NCI-H226 (cell line): ENCODE measurements at regions not wholly inside any gene's neighbourhood (a gene's known extent, or its start where the extent isn't known, plus 50 kb on each side); places are given as distances from the start of the nearest gene placed in this dataset.
"Not testable (repeated sequence)": the region's sequence is repeated elsewhere in the genome, so short reads cannot be mapped to it uniquely, and the experiment has no call there.

Experiments
- DNase-seq: peaks from one replicate; pipeline ENCODE4 v3.0.0-alpha.2; 2015

DNA sequence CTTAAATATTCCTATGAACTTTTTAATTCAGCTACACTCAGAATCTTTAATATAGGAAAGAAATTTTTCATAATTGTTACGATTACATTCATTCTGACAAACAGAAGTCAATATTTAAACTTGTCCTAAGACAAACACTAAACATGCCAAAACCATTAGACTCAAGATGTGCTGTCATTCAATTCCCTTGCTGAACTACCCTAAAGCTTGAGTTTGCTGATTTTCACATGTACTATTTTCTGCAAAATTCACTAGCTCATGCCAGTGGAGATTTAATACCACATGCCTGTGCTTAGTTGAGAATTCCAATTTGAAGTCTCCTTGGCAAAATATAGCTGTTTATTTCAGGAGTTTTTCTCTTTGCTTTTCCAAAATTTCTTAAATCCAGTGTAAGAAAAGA, 448.0 kb downstream of the COL12A1 start:
- DNase-seq: no peak

DNA sequence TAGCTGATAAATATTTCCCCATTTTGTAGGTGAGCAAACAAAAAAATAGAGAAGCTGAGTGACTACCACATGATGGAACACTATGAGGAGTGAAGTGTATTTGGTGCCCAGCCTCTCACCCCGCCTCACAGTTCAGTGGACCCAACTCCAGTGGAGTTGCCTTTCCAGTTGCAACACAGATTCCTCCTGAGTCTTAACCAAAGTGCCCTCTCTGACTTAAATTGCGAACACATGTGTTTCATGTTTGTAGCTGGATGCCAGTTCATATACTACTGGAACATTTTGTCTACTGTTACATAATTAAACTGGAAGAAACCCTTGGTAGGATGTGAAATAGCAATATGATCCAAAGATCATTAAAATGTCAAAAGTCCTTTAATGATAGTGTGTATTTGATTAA, 448.9 kb downstream of the COL12A1 start:
- no peak for DNase-seq

DNA sequence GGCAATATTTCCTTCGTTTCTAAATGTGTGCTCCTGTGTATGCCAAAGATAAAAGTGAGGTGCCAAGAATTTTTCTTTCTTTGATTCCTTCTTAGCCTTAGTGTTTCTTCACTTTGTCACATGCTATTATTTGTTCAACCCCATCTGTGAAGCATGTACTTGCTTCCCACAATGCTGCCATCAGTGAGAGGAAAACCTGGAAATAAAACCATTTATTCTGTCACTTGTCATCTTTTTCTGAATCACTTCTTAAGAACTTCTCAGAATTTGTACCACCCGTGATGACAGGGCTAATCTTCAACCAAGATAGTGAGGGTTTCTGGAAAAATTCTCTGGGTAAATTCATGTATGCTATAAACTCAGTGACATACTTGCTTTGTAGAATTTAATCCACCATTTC, 450.1 kb downstream of the COL12A1 start:
- no peak for DNase-seq

DNA sequence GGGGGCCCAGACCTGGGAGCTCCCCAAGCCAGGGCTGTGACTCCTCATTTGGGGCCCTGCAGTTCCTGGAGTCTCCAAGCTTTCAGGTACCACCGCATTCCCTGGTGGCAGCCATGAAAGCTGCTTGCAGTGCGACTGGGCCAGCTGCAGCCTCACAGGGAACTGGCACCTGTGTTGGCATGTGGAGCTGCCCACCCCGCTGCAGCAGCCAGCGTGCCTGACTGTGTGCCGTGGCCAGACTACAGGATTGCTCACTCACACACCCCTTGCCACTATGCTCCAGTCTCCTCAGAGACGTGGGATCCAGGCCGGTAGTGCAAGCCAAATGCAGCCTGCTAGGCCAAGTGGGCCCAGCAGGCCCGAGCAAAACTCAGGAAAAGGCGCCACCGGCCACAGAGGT, 450.7 kb downstream of the COL12A1 start:
- DNase-seq: no peak

DNA sequence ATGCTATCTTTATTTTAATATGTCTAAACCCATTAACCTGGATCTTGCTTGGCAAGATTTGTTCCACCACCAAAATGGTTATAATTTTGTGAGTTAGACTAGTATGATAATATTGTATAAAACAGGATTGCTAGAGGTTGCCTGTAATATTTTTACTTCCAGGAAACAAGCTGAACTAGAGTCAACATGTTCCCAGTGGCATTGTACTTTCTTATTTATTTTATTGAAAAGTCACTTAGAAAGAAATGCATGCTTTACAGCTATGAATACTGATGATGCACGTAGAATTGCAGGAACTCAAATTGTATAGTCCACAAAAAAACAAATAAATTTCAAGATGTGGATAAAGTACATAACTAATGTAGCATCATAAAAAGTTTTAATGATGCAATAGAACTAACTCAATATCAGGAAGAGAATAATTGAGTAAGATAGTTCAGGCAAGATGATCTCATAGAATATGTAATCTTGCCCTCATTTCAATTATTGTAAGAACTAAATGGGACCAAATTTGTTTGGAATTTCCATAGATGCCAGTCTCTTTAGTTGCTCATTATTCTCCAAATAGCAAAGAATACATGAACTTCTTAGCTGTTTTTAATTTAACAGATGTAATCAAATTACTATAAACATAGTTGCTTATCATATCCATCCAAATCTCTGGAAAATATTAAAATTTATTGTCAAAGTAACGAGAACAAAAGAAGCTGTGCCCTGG, 451.8 kb downstream of the COL12A1 start:
- DNase-seq: no peak

GRCh38 chr6:74752303-74752702, 453.6 kb downstream of the COL12A1 start:
- DNase-seq: no peak

- DNase-seq: no peak
Observed at GRCh38 chr6:74750826-74751225, 455.0 kb downstream of the COL12A1 start.

DNA sequence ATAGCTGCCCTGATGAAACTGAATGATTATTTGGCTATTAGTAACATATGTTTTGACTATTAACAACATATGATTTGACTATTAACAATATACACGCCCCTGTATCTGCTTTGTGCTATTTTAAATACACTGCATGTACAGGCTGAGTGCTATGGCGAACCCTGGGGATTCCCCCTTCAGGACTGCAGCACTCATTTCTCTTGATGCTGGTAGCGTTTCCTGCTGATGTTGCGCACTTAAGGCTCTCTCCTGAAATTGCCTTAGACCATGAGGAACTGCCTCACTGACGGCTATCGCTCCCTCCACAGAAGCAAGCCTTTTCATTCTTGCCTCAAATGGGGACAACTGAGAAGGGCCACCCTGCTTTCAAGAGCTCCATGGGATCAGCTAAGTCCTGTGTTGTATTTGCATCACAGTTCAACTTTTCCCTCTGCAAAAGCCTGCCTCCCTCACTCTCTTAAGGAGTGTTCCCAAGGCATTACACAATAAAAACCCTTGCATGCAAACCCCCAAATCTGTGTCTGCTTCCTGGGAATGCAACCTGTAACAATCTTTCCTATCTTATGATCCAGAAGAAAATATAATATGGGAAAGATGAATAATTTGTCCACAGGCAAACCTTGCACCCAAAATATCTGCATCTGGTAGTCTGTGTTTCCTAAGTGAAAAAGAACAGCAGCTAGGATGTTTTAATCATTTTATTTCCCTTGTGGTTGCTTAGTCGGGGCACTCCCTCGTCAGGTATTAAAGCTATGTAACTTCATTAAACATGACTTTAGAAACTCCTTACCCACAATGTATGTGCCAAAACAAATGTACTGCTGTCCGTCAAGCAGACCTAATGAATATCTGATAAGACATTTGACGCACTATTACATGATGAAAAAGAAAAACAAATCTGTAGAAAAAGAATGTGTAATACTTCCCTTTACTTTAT, 456.4 kb downstream of the COL12A1 start:
- peak; percentile 76 for DNase-seq

DNA sequence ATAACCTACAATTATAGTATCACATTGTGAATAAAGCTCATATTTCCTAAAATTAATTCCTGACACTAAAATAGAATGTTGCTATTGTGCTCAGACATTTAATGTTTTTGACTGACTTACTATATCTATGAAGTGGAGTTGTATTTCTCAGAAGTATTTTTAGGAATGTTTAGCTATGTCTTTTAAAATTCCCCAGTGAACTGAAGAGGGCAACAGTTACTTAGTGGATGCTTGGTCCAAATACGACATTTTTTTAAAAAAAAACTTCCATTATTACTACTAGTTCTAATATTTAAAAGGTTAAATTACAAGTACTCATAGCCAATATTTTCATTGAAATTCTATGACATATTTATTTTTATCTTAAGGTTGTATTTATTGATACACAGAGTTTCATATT, 460.2 kb downstream of the COL12A1 start:
- DNase-seq: no peak

DNA sequence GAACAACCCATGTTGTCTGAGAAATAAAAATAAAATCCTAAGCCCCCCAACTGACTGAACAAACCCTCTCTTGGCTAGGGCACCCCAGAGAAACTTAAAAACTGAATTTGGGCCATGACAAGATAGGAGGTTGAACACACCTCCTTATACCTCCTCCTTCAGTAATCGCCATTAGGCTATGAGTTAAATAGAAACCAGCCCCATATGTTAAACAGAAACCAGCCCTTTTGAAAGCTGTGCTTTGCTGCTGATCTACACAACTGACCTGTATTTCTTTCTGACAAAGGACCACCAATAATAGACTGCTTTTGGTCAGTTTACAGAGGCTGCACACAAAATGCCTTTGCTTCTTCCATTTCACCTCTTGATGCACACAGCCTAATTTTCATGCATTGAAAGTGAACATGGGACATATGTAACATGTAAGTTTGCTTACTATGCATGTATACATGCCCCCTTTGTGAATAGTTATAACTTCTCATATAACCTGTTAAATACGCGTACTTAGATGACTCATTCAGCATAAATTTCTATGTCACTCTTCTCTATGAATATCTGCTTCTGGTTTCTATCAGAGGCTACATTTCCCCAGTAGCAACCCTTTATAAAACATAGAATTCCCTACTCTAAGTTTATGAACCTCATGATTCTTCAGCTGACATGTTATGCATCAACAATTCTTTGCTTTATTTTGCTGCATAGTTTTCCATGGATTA, 462.9 kb downstream of the COL12A1 start:
- no peak for DNase-seq

- DNase-seq: no peak
Observed at GRCh38 chr6:74741646-74742045, 464.2 kb downstream of the COL12A1 start.

GRCh38 chr6:74735304-74735703, 470.5 kb downstream of the COL12A1 start:
- DNase-seq: peak; percentile 80

GRCh38 chr6:74734901-74735300, 471.0 kb downstream of the COL12A1 start:
- DNase-seq: no peak

GRCh38 chr6:74733830-74734620, 471.8 kb downstream of the COL12A1 start:
- no peak for DNase-seq

DNA sequence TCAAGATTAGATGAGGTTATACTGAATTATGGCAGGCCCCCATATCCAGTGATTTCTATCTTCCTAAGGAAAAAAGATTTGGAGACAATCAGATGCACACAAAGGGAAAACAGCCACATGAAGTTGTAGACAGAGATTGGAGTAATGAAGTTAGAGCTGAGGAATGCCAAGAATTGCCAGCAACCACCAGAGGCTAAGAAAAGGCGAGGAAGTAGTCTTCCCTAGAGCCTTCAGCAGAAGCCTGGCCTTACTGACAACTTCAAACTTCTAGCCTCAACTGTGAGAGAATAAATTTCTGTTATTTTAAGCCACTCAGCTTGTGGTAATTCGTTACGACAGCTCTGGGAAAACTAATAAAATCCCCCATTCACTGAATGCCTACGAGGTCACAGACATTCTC, 473.9 kb downstream of the COL12A1 start:
- DNase-seq: peak; percentile 65

GRCh38 chr6:74731204-74731603, 474.6 kb downstream of the COL12A1 start:
- DNase-seq: peak; percentile 9

GRCh38 chr6:74720923-74721322, 484.9 kb downstream of the COL12A1 start:
- DNase-seq: no peak

DNA sequence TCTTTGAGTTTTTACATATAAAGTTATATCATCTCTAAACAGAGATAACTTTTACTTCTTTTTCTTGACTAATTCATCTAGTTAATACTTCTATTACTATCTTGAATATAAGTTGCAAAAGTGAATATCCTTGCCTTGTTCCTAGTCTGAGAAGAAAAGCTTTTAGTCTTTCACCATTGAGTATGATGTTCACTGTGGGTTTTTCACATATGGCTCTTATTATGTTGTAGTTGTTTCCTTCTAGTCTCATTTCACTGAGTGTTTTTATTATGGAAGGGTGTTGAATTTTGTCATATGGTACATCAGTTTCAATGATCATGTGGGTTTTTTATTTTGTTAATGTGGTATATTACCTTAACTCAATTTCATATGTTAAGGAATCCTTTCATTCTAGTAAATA, 488.3 kb downstream of the COL12A1 start:
- no peak for DNase-seq

DNA sequence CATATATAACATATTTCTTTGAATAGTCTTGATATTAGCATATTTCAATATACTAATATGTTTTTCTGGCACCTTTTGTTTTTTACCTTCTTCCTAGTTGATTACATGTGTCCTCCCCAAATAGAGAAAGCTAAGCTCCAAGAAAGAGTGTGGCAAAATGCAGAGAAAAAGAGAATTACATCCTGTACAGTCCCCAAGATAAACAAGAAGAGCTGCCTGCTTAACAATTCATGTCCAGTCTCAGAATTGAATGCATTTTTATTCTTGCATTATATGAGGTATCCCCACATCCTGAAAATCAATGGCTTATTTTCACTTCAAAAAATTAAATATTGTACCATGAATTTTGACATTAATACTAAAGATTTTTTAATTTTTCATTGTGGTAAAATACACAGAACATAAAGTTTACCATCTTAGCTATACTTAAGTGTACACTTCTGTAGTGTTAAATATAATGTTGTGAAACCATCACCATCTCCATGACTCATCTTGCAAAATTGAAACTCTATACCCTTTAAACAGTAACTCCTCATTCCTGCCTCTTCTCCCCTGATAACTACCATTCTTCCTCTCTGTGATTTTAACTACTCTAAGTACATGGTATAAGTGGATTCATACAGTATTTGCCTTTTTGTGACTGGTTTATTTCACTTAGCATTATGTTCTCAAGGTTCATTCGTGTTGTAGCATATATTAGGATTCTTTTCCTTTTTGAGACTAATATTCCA, 490.3 kb downstream of the COL12A1 start:
- peak; percentile 72 for DNase-seq

DNA sequence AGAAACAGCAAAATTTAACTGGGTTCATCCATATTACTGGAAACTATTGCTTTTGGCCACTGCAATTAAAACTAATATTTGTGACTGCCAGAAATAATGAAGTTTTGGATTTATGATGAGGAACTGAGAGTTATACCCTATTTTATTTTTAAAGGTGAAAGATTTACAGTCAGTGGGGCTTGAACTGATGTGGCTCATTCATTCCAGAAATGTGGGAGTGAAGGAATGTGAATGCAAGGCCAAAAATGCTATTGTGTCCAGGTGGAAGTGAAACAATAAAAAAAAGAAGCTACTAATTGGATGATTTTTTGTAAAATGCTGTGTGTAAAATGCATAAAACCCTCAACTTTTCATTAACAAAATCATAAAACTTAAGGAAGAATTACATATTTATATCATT, 491.9 kb downstream of the COL12A1 start:
- DNase-seq: peak; percentile 14

DNA sequence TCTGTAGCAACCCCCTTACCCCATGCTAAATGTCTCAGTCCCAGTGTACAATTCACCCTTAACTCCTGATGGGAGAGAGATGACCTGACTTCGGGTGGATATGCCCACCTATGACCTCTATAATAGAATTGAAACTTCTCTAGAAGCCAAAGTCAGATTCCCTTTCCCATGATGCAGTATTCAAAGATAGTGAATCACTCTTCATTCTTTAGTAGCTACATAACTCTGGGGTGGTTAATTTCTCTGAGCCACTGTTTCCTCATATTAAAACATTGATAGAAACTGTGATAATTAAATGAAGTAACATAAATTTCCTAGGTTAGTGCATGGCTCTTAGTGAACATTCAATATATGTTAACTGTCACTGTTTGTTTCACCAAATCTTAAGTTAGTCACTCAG, 500.4 kb downstream of the COL12A1 start:
- DNase-seq: peak; percentile 20

GRCh38 chr6:74704540-74704939, 501.3 kb downstream of the COL12A1 start:
- not testable (repeated sequence) for DNase-seq
